Endothelial cell of umbilical vein (primary cell): ENCODE measurements at regions not wholly inside any gene's neighbourhood (a gene's known extent, or its start where the extent isn't known, plus 50 kb on each side); places are given as distances from the start of the nearest gene placed in this dataset.

Experiments used
- EZH2 ChIP-seq: IDR thresholded peaks from 2 replicates; pipeline ENCODE4 v1.6.1; 2012; ENCODE audit warnings: borderline replicate concordance, low read depth, mild to moderate bottlenecking, moderate library complexity, low read length, inconsistent platforms; ENCODE audit not compliant: severe bottlenecking
- JUN ChIP-seq: IDR thresholded peaks from 2 replicates; pipeline ENCODE4 v1.6.1; 2011; ENCODE audit warnings: borderline replicate concordance, low read depth; ENCODE audit not compliant: insufficient read length, insufficient read depth
- POLR2A ChIP-seq: IDR thresholded peaks from 2 replicates; pipeline ENCODE4 v1.6.1; 2012; ENCODE audit warnings: low read depth, mild to moderate bottlenecking, control low read depth, low read length
- POLR2AphosphoS5 ChIP-seq: IDR thresholded peaks from 2 replicates; pipeline ENCODE4 v1.6.1; 2012; ENCODE audit warnings: low read depth, mild to moderate bottlenecking, control low read depth, low read length, moderate library complexity; ENCODE audit not compliant: insufficient read depth
- TF ChIP-seq, protein P1 (sequence below), 2 donors: IDR thresholded peaks; 1 replicate in 1 of 2; 2 replicates in 1 of 2; pipeline ENCODE4 v1.5.1; 2011; ENCODE audit warnings: low read length in 2 of 2, mild to moderate bottlenecking in 2 of 2, moderate library complexity in 2 of 2, control low read depth in 1 of 2, inconsistent platforms in 1 of 2, low read depth in 1 of 2; ENCODE audit not compliant: insufficient read depth in 1 of 2; ENCODE audit errors: extremely low read depth in 1 of 2

DNA sequence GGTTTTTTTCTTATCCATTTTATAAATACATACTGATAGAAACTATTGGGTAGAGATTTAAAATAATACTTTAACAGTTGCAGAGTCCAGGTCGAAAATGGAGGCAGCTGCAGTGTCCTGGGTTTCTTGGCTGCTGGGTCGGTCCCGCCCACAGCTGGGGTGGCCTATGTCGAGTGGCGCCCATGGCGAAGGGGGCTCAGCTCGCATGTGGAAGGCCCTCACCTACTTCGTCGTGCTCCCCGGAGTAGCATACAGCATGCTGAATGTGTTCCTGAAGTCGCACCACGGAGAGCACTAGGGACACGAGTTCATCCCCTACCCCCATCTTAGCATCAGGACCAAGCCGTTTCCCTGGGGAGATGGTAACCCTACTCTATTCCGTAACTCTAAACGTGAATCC is 1304.9 kb upstream of the ADGRL2 start:
- TF ChIP-seq POLR2AphosphoS5 (no peak), JUN (no peak), POLR2A (no peak), EZH2 (no peak)
- TF ChIP-seq, protein P1, sequence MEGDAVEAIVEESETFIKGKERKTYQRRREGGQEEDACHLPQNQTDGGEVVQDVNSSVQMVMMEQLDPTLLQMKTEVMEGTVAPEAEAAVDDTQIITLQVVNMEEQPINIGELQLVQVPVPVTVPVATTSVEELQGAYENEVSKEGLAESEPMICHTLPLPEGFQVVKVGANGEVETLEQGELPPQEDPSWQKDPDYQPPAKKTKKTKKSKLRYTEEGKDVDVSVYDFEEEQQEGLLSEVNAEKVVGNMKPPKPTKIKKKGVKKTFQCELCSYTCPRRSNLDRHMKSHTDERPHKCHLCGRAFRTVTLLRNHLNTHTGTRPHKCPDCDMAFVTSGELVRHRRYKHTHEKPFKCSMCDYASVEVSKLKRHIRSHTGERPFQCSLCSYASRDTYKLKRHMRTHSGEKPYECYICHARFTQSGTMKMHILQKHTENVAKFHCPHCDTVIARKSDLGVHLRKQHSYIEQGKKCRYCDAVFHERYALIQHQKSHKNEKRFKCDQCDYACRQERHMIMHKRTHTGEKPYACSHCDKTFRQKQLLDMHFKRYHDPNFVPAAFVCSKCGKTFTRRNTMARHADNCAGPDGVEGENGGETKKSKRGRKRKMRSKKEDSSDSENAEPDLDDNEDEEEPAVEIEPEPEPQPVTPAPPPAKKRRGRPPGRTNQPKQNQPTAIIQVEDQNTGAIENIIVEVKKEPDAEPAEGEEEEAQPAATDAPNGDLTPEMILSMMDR (IDR thresholded peaks at IDR 0.05; ENCODE audit: extremely low read depth in 1 of 2, insufficient read depth in 1 of 2, low read depth in 1 of 2, low read length in 2 of 2) = no peak
